SK-N-SH treated with all-trans-retinoic acid at 6 μM for 48 hours (cell line): ENCODE measurements at regions not wholly inside any gene's neighbourhood (a gene's known extent, or its start where the extent isn't known, plus 50 kb on each side); places are given as distances from the start of the nearest gene placed in this dataset.
A peak's percentile ranks its signal among the peaks of the same experiment; 100 is the strongest.

Experiments used
- ATAC-seq: fragments of 200-7000 bp; cut with Tn5 transposase; 3 replicates; pipeline ENCODE4 v1.9.1; 2020; ENCODE audit warnings: mild to moderate bottlenecking, moderate library complexity
- ARNTL ChIP-seq: fragments of 450-650 bp; formaldehyde crosslinking; IDR thresholded peaks from 2 replicates; pipeline ENCODE4 v1.5.0; 2020; ENCODE audit warnings: low read depth, mild to moderate bottlenecking, moderate library complexity, borderline replicate concordance
- BACH2 ChIP-seq: fragments of 250-450 bp; sonication (Bioruptor Pico); IDR thresholded peaks from 2 replicates; pipeline ENCODE4 v1.9.0; 2021; ENCODE audit warnings: mild to moderate bottlenecking, borderline replicate concordance
- ESRRG ChIP-seq: fragments of 250-450 bp; sonication (Bioruptor Pico); IDR thresholded peaks from 2 replicates; pipeline ENCODE4 v1.6.1; 2021; ENCODE audit warnings: mild to moderate bottlenecking
- GLIS3 ChIP-seq: fragments of 250-450 bp; sonication (Bioruptor Pico); IDR thresholded peaks from 2 replicates; pipeline ENCODE4 v1.5.0; 2020; ENCODE audit warnings: mild to moderate bottlenecking, moderate library complexity
- ISL1 ChIP-seq: fragments of 250-450 bp; sonication (Bioruptor Pico); IDR thresholded peaks from 2 replicates; pipeline ENCODE4 v2.1.2; 2022; ENCODE audit warnings: mild to moderate bottlenecking, moderate library complexity
- OSR1 ChIP-seq: fragments of 250-450 bp; sonication (Bioruptor Pico); IDR thresholded peaks from 2 replicates; pipeline ENCODE4 v1.8.0; 2022; ENCODE audit warnings: moderate library complexity, mild to moderate bottlenecking, inconsistent platforms
- PATZ1 ChIP-seq: fragments of 250-450 bp; sonication (Bioruptor Pico); IDR thresholded peaks from 2 replicates; pipeline ENCODE4 v1.8.0; 2020; ENCODE audit warnings: mild to moderate bottlenecking, moderate library complexity, borderline replicate concordance
- POU6F1 ChIP-seq: fragments of 250-450 bp; sonication (Bioruptor Pico); IDR thresholded peaks from 2 replicates; pipeline ENCODE4 v1.8.0; 2021; ENCODE audit warnings: low read depth, mild to moderate bottlenecking, moderate library complexity, borderline replicate concordance
- PPARA ChIP-seq: fragments of 250-450 bp; sonication (Bioruptor Pico); IDR thresholded peaks from 2 replicates; pipeline ENCODE4 v1.5.0; 2020; ENCODE audit warnings: mild to moderate bottlenecking, borderline replicate concordance
- RARB ChIP-seq: fragments of 250-450 bp; sonication (Bioruptor Pico); IDR thresholded peaks from 2 replicates; pipeline ENCODE4 v1.8.0; 2021; ENCODE audit warnings: mild to moderate bottlenecking, moderate library complexity
- SNAI2 ChIP-seq: fragments of 250-450 bp; sonication (Bioruptor Pico); IDR thresholded peaks from 2 replicates; pipeline ENCODE4 v1.5.0; 2020; ENCODE audit warnings: mild to moderate bottlenecking, moderate library complexity
- TCF4 ChIP-seq: fragments of 250-450 bp; sonication (Bioruptor Pico); IDR thresholded peaks from 2 replicates; pipeline ENCODE4 v1.8.0; 2021; ENCODE audit warnings: mild to moderate bottlenecking, moderate library complexity, borderline replicate concordance
- TOX ChIP-seq: fragments of 250-450 bp; sonication (Bioruptor Pico); IDR thresholded peaks from 2 replicates; pipeline ENCODE4 v1.8.0; 2021; ENCODE audit warnings: mild to moderate bottlenecking, moderate library complexity, borderline replicate concordance
- ZC3H10 ChIP-seq: fragments of 250-450 bp; sonication (Bioruptor Pico); IDR thresholded peaks from 2 replicates; pipeline ENCODE4 v1.5.1; 2021; ENCODE audit warnings: mild to moderate bottlenecking, moderate library complexity
- ZFP3 ChIP-seq: fragments of 250-450 bp; sonication (Bioruptor Pico); IDR thresholded peaks from 2 replicates; pipeline ENCODE4 v1.5.0; 2020; ENCODE audit warnings: mild to moderate bottlenecking, moderate library complexity
- ZFP30 ChIP-seq: fragments of 450-650 bp; formaldehyde crosslinking; IDR thresholded peaks from 2 replicates; pipeline ENCODE4 v1.5.0; 2022; ENCODE audit warnings: mild to moderate bottlenecking, moderate library complexity
- ZNF565 ChIP-seq: fragments of 450-650 bp; formaldehyde crosslinking; conservative IDR thresholded peaks from 2 replicates; pipeline ENCODE4 v1.5.0; 2020; ENCODE audit warnings: low read depth, mild to moderate bottlenecking, moderate library complexity
- ZNF70 ChIP-seq: fragments of 450-650 bp; formaldehyde crosslinking; IDR thresholded peaks from 2 replicates; pipeline ENCODE4 v1.5.0; 2020; ENCODE audit warnings: mild to moderate bottlenecking, moderate library complexity
- ZNF8 ChIP-seq: fragments of 450-650 bp; formaldehyde crosslinking; IDR thresholded peaks from 2 replicates; pipeline ENCODE4 v1.5.0; 2020; ENCODE audit warnings: mild to moderate bottlenecking, moderate library complexity
- TF ChIP-seq, protein P1 (sequence below): fragments of 250-450 bp; sonication (Bioruptor Pico); IDR thresholded peaks from 2 replicates; pipeline ENCODE4 v1.5.1; 2020; ENCODE audit warnings: low read depth, mild to moderate bottlenecking, moderate library complexity
- TF ChIP-seq, protein P2 (sequence below): fragments of 250-450 bp; sonication (Bioruptor Pico); IDR thresholded peaks from 2 replicates; pipeline ENCODE4 v1.5.0; 2020; ENCODE audit warnings: mild to moderate bottlenecking, moderate library complexity

GRCh38 chr13:33735276-33735675, 82.7 kb upstream of the RFC3 start:
- TF ChIP-seq ARNTL (no peak), ZFP3 (CRISPR knock-in tag) (no peak), ZNF565 (CRISPR knock-in tag) (no peak), ZNF8 (CRISPR knock-in tag) (no peak), POU6F1 (no peak), ZNF70 (CRISPR knock-in tag) (no peak), PPARA (CRISPR knock-in tag) (no peak), SNAI2 (CRISPR knock-in tag) (no peak), ZC3H10 (no peak), TCF4 (CRISPR knock-in tag) (no peak), TOX (CRISPR knock-in tag) (no peak), BACH2 (no peak)
- TF ChIP-seq, protein P1, sequence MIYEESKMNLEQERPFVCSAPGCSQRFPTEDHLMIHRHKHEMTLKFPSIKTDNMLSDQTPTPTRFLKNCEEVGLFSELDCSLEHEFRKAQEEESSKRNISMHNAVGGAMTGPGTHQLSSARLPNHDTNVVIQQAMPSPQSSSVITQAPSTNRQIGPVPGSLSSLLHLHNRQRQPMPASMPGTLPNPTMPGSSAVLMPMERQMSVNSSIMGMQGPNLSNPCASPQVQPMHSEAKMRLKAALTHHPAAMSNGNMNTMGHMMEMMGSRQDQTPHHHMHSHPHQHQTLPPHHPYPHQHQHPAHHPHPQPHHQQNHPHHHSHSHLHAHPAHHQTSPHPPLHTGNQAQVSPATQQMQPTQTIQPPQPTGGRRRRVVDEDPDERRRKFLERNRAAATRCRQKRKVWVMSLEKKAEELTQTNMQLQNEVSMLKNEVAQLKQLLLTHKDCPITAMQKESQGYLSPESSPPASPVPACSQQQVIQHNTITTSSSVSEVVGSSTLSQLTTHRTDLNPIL, result no peak
- no peak for ATAC-seq

DNA sequence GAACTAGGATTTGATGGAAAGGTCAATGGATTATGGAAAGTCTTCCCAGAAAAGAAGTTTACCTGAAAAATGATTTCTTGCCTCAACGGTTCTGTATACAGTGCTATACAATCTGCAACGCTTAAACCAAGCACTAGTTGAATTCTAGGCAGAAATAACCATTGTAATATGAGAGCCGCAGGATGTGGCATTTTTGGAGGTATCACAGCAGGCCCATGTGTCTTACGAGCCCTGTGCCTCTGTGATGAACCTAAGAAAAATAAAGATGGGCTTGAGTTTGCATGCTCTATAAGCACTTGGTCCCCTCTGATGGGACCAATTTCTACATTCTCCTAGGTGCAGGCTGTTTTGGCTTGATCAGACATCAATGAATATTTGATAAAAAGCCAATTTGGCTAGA, 78.7 kb upstream of the RFC3 start:
- ATAC-seq, result no peak

GRCh38 chr13:33740134-33740538, 77.8 kb upstream of the RFC3 start:
- ATAC-seq, result peak; percentile 70
- TF ChIP-seq ISL1 (CRISPR knock-in tag) (peak; percentile 88), TOX (CRISPR knock-in tag) (no peak), ARNTL (no peak), BACH2 (no peak), OSR1 (CRISPR knock-in tag) (no peak), TCF4 (CRISPR knock-in tag) (no peak), ZNF565 (CRISPR knock-in tag) (no peak), GLIS3 (CRISPR knock-in tag) (no peak), POU6F1 (no peak), ZC3H10 (0 out of 2 replicates have a peak, but pooled peaks have one; percentile 20)
- TF ChIP-seq, protein P2, sequence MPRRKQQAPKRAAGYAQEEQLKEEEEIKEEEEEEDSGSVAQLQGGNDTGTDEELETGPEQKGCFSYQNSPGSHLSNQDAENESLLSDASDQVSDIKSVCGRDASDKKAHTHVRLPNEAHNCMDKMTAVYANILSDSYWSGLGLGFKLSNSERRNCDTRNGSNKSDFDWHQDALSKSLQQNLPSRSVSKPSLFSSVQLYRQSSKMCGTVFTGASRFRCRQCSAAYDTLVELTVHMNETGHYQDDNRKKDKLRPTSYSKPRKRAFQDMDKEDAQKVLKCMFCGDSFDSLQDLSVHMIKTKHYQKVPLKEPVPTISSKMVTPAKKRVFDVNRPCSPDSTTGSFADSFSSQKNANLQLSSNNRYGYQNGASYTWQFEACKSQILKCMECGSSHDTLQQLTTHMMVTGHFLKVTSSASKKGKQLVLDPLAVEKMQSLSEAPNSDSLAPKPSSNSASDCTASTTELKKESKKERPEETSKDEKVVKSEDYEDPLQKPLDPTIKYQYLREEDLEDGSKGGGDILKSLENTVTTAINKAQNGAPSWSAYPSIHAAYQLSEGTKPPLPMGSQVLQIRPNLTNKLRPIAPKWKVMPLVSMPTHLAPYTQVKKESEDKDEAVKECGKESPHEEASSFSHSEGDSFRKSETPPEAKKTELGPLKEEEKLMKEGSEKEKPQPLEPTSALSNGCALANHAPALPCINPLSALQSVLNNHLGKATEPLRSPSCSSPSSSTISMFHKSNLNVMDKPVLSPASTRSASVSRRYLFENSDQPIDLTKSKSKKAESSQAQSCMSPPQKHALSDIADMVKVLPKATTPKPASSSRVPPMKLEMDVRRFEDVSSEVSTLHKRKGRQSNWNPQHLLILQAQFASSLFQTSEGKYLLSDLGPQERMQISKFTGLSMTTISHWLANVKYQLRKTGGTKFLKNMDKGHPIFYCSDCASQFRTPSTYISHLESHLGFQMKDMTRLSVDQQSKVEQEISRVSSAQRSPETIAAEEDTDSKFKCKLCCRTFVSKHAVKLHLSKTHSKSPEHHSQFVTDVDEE, result no peak
- TF ChIP-seq, protein P1, result peak; percentile 73; the same call in 1 of the 2 replicates

More for the DNA sequence above, 78.7 kb upstream of the RFC3 start:
- TF ChIP-seq ARNTL (no peak), TOX (CRISPR knock-in tag) (no peak), ZFP3 (CRISPR knock-in tag) (no peak), SNAI2 (CRISPR knock-in tag) (no peak), ESRRG (CRISPR knock-in tag) (no peak), PPARA (CRISPR knock-in tag) (no peak), RARB (CRISPR knock-in tag) (no peak), ZNF8 (CRISPR knock-in tag) (no peak)

DNA sequence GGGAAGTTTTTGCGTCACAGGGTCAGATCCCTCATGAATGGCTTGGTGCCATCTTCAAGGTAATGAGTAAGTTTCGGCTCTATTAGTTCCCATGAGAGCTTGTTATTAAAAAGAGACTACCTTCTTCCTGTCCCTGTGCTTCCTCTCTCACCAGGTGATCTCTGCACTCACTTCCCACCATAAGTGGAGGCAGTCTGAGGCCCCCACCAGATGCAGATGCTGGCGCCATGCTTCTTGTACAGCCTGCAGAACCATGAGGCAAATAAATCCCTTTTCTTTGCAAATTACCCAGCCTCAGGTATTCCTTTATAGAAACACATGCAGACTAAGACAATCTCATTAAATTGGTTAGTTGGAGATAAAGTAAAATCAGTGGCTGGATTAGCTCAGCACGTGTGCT, 75.6 kb upstream of the RFC3 start:
- ATAC-seq, result no peak
- TF ChIP-seq ESRRG (CRISPR knock-in tag), result no peak
- no peak for TF ChIP-seq TCF4 (CRISPR knock-in tag)
- TF ChIP-seq, protein P1, result no peak
- no peak for TF ChIP-seq RARB (CRISPR knock-in tag)
- TF ChIP-seq ISL1 (CRISPR knock-in tag), result no peak
- TF ChIP-seq PATZ1 (CRISPR knock-in tag), result no peak
- no peak for TF ChIP-seq ZNF8 (CRISPR knock-in tag)
- no peak for TF ChIP-seq PPARA (CRISPR knock-in tag)
- no peak for TF ChIP-seq ZFP30
